Right hindlimb (tissue), 1 donor: ENCODE measurements at regions not wholly inside any gene's neighbourhood (a gene's known extent, or its start where the extent isn't known, plus 50 kb on each side); places are given as distances from the start of the nearest gene placed in this dataset.

Experiments
- DNase-seq: peaks from one replicate; pipeline ENCODE4 v3.0.0-alpha.2; 2018

DNA sequence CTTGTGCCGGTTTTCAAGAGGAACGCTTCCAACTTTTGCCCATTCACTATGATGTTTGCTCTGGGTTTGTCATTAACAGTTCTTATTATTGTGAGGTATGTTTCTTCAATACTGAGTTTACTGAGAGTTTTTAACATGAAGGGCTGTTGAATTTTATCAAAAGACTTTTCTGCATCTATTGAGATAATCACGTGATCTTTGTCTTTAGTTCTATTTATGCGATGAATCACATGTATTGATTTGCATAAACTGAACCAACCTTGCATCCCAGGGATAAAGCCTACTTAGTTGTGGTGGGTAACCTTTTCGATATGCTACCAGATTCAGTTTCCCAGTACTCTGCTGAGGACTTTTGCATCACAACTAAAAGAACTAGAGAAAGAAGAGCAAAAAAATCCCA lies 318.0 kb downstream of the GASK1B start:
- no peak for DNase-seq

DNA sequence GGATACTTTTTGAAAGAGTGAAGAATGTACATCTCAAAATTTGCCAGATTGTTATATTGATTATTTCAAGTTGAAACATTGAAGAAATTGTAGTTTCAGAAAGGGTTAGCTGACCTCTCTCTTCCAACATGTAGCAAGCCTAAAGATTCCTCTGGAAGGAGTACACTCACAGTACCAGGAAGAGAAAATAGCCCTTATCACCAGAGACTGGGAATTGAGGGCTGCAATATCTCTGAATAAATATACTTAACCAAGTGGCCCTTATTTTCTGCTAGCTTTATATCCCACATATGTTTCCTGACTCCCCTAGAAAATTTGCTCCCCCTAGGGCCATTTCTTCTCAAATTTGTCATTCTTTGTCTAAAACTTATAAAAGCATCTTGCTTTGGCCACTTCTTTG lies 332.2 kb downstream of the GASK1B start:
- DNase-seq, result no peak

DNA sequence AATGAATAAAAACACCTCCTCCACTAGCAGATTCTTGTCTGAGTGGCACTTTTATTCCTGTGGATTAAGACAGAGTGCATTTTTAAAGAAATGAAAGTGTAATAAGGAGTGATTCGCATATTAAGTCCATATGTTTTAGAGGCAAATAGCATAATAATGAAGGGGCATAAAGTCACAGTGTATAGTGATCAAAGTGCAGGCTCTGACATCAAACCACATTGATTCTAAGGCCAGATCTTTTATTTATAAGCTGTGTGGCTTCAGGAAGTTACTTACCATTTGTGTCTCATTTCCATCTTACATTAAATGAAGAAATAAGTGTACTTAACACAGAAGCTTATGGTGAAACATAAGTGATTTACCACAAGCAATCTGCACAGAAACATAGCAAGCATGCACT lies 332.8 kb downstream of the GASK1B start:
- DNase-seq, result no peak

DNA sequence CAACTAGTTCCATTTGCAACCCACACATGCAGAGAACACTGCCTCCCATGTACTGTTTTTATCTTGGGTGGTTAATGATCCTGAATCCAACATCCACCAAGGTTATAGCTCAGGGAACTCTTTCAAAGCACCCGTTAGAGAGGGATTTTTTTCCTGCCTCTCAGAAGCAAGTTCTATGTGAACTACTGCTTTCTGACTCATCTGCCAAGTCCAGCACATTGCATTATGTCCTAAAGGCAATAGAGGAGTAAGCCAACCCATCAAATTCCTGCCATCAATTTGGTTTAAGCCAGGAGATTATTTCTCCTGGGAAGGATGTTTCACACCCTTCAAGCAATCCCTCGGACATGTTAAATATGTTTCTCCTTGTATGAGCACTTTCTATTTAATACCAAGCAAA lies 334.5 kb downstream of the GASK1B start:
- DNase-seq, result no peak

DNA sequence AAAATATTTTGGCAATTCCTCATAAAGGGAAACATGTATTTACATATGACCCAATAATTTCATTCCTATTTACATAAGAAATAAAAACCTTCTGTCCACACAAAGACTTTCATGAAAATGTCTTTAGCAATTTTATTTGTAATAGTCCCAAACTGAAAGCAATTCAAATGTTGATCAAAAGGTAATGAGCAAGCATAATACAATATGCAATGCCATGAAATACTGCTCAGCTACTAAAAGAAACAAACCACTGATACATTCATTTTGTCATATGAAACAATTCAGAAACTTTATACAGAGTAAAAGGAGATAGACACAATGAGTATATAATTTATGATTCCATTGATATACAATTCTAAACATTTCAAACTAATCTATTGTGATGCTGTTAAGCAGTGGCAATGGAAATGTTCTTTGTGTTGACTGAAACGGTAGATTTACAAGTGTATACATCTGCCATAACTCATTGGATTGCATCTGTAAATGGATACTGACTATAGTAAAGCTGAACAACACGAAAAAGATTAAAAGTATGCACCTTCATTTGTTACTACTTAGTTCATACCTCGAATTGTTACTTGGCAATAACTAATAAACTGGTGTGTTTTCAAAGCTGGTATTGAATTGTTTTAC lies 335.6 kb downstream of the GASK1B start:
- no peak for DNase-seq

DNA sequence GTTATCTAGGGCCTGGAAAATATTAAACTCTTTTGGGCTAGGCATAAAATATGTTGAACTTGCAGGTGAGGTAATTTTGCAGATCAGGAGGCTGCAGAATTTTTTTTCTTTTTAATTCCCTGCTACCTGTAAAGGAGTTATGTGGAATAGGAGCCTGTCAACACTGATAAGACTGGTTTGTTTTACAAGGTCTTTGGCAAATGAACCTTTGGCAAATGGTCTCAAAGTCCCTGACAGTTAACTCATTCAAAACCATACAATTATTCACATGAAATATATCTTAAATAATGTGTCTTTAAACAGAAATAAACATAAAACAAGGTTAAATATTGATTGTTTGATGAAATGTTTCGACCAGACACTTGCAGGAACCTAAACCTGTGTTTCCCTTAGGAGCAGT lies 340.2 kb downstream of the GASK1B start:
- DNase-seq, result no peak

DNA sequence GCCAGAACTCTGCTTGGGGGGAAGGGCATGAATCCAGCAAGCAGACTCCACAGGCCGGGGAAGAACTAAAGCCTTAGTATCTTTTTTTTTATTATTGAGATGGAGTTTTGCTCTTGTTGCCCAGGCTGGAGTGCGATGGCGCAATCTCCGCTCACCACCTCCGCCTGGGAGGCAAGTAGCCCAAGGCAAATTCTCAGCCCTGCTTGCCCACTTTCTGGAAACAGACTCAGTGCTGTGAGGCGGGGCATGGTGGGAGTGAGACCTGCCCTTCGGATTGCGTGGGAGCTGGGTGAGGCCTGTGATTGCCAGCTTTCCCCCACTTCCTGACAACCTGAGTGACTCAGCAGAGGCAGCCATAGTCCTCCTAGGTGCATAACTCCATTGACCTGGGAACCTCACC lies 348.8 kb downstream of the GASK1B start:
- no peak for DNase-seq

DNA sequence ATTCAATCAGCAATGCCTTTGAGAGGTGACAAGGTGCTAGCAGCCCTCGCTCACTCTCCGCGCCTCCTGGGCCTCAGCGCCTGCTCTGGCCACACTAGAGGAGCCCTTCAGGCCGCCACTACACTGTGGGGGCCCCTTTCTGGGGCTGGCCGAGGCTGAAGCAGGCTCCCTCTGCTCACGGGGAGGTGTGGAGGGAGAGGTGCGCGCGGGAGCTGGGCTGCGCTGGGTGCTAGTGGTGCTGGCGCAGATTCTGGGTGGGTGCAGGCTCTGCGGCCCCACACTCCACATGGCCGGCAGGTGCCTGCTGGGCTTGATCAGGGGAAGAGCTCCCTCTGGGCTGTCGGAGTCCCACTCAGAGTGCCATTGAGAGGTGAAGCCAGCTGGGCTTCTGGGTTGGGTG lies 351.0 kb downstream of the GASK1B start:
- no peak for DNase-seq

DNA sequence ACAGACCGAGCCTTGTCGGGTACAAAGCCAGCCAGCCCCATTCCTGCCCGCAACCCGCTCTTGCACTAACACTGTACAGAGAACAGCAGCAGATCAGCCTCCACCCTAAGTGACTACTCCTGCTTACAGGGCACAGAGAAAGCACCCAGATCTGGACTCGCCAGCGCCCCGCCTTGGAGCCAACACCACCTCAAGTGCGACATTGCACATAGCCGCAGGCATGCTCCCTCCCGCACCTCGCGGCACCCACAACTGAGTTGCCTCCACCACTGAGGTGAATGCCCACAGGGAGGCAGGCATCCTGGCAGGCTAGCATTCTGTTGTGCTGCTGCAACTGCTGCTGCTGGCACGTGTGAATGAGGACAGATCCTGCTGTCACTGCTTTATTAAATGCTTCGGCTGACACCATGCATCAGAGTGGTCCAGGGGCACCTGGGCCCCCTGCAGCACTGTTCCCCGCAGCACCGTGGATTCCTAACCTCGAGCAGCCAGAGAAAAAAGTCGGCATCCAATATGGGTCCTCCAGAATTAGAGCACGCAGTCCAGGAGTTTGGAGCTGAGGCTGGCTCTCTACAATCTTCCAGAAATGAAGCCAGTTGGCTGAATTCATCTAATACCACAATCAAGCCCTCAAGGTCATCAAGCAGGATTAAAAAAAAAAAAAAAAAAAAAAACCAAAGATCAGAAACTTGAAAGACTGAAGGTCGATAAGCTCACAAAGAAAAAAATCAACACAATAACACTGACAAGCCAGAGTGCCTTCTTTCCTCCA lies 352.9 kb downstream of the GASK1B start:
- no peak for DNase-seq

DNA sequence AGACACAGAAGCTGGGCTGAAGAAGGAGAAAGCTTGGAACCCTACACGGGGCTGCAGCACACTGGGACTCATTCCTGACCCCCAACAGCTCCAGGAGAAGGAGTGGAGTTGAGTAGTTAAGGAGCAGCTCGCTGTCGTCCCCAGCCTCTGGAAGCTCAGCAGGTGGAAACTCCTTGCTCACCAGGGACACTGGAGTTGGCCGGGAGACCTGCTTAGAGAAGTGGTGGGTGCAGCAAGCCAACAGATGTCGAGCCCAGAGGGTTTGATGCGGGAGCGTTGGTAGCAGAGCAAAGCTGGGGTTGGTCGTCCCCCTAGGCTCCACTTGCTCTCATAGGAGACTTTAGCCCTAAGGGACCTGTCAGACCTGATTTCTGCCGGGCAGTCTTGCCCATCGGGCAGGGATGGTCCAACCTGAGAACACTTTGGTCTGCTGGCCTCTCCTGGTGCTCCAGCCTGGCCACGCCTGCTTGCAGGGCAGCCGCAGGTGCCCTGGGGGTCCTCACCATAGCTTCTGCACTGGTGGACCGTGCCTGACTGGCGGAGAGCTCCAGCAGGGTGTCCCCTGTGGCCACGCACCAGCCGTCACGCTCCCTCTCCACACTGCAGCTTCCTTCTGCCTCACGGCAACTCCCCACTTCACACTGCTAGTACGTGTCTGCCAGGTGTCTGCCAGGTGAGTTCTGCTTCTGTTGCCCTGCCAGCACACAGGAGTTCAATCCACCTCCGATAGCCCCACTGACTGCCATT lies 353.7 kb downstream of the GASK1B start:
- no peak for DNase-seq

DNA sequence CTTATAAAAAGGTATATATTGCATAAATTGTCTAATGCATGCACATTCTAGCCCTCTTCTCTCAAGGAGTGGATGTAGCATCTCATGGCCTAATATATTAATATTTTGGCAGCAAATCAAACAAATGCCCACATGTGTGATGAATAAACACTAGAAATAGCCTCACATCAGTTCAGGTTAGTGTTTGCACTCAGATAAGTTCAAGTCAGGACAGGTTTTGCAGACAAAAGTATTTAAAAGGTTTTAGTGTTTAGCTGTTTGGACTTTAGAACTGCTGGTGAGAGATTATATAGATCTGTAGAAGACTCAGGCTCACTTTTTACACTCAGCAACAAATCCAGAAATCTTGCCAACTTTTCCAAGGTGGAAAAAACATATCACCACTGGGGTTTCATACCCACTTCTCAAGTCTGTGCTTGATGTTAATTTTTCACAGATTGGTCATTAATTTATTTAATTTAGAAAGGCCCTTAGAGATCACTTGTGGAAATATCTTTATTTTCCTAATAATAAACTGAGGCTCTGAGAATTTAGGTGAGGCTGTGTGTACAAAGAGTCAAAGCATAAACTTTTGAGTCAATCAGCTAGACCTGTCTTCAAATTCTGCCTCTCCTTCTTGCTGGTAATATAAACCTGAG lies 362.6 kb downstream of the GASK1B start:
- no peak for DNase-seq

DNA sequence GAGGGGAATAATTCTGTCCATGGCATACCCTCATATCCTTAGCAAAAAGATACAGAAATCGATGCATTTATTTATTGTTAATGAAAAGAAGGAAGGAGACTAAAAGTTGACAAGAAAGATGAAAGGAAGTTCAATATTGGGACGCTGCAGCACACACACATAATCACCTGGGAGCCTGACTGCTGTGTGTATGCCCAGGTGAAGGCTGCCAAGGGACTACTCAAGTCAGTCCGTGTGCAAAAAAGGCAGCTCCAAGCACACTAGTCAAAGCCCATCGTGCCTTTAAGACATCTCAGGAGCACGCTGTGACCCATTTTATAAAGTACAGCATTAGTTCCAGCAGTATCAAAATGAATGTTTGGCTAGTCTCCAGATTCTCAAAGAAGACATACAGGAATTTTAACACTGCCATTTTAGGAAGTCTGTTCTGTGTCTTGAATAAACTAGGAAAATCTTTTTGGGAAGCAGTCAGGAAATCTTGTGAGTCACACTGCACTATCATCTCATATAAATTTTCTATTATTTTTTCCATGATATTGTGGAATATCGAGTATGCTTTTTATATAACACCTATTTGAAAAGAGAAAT lies 363.9 kb downstream of the GASK1B start:
- DNase-seq, result no peak

DNA sequence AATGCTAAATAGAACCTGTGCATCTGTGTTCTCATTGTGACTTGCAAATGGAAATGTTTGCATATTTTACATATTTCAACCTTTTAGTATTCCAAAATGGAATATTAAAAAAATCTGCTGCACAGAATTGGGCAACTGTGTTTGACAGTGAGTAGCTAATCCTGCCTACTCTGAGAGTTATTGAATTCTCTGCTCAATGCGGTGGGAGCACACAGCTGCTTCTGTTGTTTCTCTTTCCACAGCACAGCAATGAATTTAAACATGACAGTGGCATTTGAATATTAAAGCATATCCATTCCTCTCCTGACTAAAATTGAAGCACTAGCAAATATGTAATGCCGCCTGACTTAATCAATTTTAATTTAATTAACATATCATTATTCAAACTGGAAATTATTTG lies 366.6 kb downstream of the GASK1B start:
- no peak for DNase-seq

DNA sequence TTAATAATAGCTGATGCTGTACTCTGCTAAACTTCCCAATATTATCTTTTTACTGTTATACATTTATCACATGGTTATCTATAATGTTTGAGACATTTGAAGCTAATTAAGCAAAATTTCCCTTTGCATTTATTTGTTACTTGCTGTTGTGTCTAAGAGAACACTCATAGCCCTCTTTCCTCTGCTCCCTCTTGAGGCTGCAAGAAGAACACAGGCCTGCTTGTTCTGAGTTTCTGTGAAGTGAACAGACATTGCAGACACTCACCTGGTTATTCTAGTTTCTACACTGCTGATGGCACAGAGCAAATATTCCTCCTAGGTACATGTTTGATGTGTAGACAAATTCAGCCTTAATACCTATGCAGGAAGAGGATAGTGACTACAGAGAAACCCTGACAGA lies 367.8 kb downstream of the GASK1B start:
- DNase-seq, result no peak

DNA sequence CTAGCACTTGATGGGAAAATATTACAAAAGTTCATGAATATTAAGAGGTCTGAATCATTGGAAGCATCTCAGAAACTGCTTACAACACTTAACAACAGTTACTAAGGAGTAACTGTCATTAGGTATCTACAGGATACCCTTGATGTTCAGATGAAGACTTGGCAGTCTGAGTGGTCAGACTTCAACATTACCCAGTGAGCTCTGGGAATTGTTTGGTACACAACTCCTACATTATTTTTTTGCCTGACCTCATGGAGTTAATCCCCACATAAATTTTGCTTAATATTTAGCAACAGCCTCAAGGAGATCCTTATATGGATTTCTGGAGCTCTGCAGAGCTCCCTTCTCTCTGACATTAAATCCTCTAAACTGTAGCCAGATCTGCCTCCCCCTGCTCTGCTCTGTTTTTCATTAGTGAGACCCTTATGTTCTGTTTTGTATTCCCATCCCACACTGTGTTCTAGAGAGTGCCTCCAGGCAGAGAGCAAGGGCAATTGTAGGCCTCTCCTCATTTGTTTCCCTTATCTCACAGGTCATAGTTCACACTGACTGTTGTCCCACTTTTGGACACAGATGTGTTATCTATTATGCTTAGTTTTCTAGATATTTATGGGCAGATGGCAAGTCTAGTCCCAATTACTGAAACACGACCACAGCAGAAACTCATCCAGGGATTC lies 368.8 kb downstream of the GASK1B start:
- no peak for DNase-seq

DNA sequence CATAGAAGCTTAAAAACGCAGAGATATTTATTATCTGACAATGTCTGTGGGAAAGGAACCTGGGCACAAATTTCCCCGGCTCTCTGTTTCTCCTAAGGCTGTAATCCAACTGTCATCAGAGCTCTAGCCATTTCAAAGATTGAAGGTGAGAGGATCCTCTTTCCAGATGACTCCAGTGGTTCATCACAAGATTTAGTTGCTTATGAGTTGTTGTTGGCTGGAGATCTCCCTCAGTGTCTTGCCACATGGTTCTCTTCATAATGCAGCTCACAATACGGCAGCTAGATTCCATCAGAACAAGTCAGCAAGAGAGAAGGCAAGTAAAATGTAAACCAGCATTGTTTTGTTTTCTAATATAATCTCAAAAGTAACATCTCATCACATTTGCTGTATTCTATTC lies 369.4 kb downstream of the GASK1B start:
- no peak for DNase-seq

DNA sequence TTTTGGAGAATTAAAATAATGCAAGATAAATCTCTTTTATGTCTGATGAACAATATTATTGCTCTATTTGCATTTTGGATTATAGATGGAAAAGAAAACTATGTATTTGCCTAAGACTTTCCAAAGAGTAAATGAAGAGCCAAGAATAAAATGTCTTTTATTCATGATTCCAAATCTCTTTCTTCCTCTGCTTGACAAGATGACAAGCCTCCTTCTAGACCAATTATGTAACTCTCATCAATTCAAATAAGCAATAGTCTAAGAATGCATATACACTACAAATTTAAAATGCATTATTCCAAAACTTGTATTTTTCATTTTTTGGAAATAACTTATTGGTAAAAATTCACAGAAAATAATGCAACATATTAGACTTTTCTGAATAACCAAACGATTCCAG lies 377.3 kb downstream of the GASK1B start:
- DNase-seq, result no peak

DNA sequence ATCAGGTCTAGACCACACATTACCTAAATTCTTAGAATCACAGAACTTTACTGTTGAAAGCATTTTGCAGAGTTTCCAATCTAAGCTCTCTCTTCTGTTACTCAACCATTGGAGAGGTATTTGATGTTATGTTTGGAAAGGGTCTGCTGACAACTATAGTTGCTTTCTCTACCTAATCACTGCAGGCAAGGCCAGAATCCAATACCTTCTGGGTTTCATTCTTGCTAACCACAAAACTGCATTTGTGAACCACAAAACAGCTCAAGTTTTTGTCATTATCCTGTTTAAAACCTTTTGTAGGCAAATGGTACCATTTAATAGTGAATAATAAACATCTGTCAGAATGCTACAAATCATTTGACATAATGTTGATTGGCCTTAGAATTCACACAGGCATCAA lies 380.1 kb downstream of the GASK1B start:
- no peak for DNase-seq

DNA sequence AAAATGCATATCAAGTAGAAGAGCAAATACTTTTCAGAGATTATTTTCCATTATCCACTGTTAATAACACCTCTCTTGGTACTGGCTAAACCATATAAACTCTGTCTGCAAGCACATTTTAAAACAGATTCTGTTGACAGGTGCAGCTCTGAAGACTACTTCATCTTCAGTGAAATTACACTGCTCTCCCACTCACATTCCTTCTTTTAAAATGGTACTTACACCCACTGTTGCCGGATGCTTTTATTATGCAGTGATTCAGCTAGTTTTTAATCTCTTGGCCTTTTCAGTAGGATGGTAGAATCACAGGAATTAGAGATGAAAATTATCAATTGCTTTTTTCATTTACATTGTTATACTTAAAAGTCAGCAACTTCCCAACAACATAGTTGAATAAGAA lies 381.6 kb downstream of the GASK1B start:
- DNase-seq, result no peak

DNA sequence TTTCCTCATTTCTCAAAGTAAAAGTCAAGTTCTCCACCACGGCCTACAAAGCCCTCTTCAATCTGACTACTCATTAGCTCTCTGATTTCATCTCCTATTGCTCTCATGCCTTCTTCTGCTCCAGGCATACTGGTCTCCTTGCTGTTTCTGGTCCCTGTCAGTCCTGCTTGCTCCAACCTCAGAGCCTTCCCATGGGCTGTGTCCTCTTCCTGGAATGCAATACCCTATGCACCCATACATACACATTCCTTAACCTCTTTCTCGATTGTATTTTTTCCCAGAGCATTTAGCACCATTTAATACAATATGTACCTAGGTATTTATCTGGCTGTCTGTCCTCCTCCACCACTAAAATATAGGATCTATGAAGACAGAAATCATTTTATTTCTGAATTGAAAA lies 385.2 kb downstream of the GASK1B start:
- no peak for DNase-seq

DNA sequence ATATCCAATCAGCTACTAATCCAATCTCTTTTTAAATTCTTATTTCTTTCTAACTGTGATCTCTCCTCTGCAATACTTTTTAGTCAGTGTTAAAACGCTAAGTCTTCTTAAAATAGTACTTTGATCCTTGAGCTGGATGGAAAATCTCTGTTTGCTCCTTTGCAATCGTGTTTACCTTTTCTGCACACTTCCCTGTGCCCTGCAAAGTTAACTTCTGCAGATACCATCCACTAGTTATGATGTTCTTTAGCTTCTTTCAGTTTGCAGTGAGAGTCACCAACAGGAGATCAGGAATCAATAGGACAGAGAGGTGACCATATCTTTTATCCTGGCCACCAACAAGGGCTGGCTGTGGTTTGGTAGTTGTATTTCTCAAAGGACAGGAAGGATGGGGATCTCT lies 391.5 kb downstream of the GASK1B start:
- no peak for DNase-seq

DNA sequence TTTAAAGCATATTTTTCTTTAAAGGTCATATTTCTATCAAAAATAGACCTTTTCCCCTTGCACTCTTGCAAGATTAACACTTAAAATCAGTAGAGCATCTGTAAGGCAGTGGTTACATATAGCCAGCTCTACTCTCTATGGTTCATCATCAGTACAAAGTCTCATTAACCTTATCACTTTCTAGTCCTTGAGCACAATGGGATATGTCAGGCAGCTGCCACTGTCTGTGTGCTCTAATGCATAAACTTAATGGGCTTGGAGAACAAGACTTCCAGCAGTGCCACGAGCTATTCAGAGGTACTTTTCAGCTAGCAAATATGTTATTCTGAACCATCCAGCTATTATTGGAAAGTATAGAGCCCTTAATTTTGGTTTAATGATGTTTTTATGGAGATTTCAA lies 393.7 kb downstream of the GASK1B start:
- DNase-seq, result no peak
